Smooth muscle cell (in vitro differentiated cells): ENCODE measurements at regions not wholly inside any gene's neighbourhood (a gene's known extent, or its start where the extent isn't known, plus 50 kb on each side); places are given as distances from the start of the nearest gene placed in this dataset.

Experiments used
- DNase-seq: peaks from one replicate; lab custom pipeline; 2025; ENCODE audit not compliant: unreplicated experiment; lab: John Stamatoyannopoulos, UW
- H2AFZ ChIP-seq: fragments of 200-600 bp; sonication (generic); 2 replicates; pipeline ENCODE4 v1.6.0; 2016; ENCODE audit warnings: antibody characterized with exemption, low read depth, mild to moderate bottlenecking
- H3F3A ChIP-seq: fragments of 200-600 bp; sonication (generic); 2 replicates; pipeline ENCODE4 v1.6.0; 2017; ENCODE audit warnings: antibody characterized with exemption, low read depth
- H3K27ac ChIP-seq: fragments of 200-600 bp; sonication (generic); 2 replicates; pipeline ENCODE4 v1.5.1; 2016; ENCODE audit warnings: low read depth, mild to moderate bottlenecking
- H3K27me3 ChIP-seq: fragments of 200-600 bp; sonication (generic); 2 replicates; pipeline ENCODE4 v1.6.1; 2016; ENCODE audit warnings: low read depth, mild to moderate bottlenecking
- H3K36me3 ChIP-seq: fragments of 200-600 bp; sonication (generic); 2 replicates; pipeline ENCODE4 v1.5.1; 2016; ENCODE audit warnings: low read depth
- H3K4me1 ChIP-seq: fragments of 200-600 bp; sonication (generic); 2 replicates; pipeline ENCODE4 v1.5.1; 2016; ENCODE audit warnings: low read depth
- H3K4me2 ChIP-seq: fragments of 200-600 bp; sonication (generic); 2 replicates; pipeline ENCODE4 v1.6.0; 2016; ENCODE audit warnings: mild to moderate bottlenecking
- H3K4me3 ChIP-seq: fragments of 200-600 bp; sonication (generic); 2 replicates; pipeline ENCODE4 v1.5.1; 2016; ENCODE audit warnings: mild to moderate bottlenecking
- H3K79me2 ChIP-seq: fragments of 200-600 bp; sonication (generic); 2 replicates; pipeline ENCODE4 v1.6.0; 2016; ENCODE audit warnings: low read depth, mild to moderate bottlenecking
- H3K9ac ChIP-seq: fragments of 200-600 bp; sonication (generic); 2 replicates; pipeline ENCODE4 v1.6.0; 2016; ENCODE audit warnings: low read depth
- H3K9me3 ChIP-seq: fragments of 200-600 bp; sonication (generic); replicated peaks from 2 replicates; pipeline ENCODE4 v1.5.1; 2016; ENCODE audit warnings: low read depth
- H4K20me1 ChIP-seq: fragments of 200-600 bp; sonication (generic); 2 replicates; pipeline ENCODE4 v1.6.0; 2016; ENCODE audit warnings: low read depth
- CTCF ChIP-seq: fragments of 200-600 bp; sonication (generic); IDR thresholded peaks from 2 replicates; pipeline ENCODE4 v1.5.1; 2017; ENCODE audit warnings: borderline replicate concordance, mild to moderate bottlenecking, antibody characterized with exemption; ENCODE audit not compliant: insufficient read depth, poor library complexity, severe bottlenecking
- WGBS: methylation state at CpG from one replicate; pipeline ENCODE4 v1.1.7; 2016; ENCODE audit warnings: low lambda C conversion rate; 5-methylcytosine and 5-hydroxymethylcytosine counted together

- H3K9me3 ChIP-seq = no peaks in the 10 kb centered on the region
- no peak overlapping the region for H2AFZ ChIP-seq
- no peak for DNase-seq
- no peak overlapping the region for H3K4me2 ChIP-seq
- H3K36me3 ChIP-seq = no peaks in the 10 kb centered on the region
- no peaks in the 10 kb centered on the region for H3K4me1 ChIP-seq
- TF ChIP-seq CTCF = no peak
- no peaks in the 10 kb centered on the region for H3K79me2 ChIP-seq
- no peak overlapping the region for H3K9ac ChIP-seq
- H3K27ac ChIP-seq = no peak overlapping the region
- H3K27me3 ChIP-seq = no peaks in the 10 kb centered on the region
- H3F3A ChIP-seq = no peaks in the 10 kb centered on the region
- 73% methylated on average over 2 of the region's 2 CpGs for WGBS
- no peaks in the 10 kb centered on the region for H4K20me1 ChIP-seq
- no peak overlapping the region for H3K4me3 ChIP-seq
These were observed 61.9 kb upstream of the GPBP1 start for GRCh38 chr5:57111993-57112392.

DNA sequence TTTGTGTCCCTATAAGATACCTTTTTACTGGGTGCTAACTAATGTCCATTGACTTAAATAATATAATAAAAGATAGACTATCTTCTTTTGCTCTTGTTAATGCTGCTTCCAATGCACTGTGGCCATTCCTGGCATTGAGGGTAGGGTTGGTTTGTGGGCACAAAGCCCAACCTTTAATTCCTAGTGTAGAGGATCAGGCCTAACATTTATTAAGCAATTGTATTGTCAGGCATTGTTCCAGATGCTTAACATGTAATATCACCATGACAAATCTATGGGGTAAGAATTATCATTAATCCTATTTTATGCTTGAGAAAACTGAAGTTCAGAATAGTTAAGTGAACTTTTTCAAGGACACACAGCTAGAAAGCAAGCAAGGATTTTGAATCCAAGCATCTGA, 60.4 kb upstream of the GPBP1 start:
- Histone ChIP-seq H3K9me3 (no peaks in the 10 kb centered on the region), H3K4me1 (no peaks in the 10 kb centered on the region), H4K20me1 (no peaks in the 10 kb centered on the region), H2AFZ (no peak overlapping the region), H3K9ac (no peak overlapping the region), H3K4me3 (no peak overlapping the region), H3K27me3 (no peaks in the 10 kb centered on the region), H3F3A (no peaks in the 10 kb centered on the region), H3K4me2 (no peak overlapping the region), H3K27ac (no peak overlapping the region), H3K79me2 (no peaks in the 10 kb centered on the region), H3K36me3 (no peaks in the 10 kb centered on the region)
- no peak for DNase-seq
- TF ChIP-seq CTCF = no peak

DNA sequence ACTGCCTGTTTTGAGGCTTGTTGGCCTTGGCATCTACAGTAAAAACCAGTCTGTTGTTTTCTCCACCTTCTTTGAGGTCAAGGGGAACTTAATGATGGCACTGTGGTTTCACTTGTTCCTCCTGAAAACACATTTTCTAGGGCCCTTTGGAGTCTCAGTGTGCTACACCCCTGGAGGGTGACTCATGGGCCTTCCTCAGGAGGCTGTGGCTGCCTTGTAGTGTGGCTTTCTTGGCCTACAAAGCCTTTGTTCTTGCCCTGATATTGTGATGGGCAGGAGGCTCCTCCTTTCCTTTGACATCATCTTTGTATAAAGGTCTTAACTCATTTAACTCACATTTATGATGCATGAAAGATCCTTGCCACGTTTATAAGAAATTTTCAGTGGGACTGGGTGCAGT, 56.3 kb upstream of the GPBP1 start:
- no peak overlapping the region for H2AFZ ChIP-seq
- no peak for DNase-seq
- H3K9ac ChIP-seq = no peak overlapping the region
- 57% methylated on average over 1 of the region's 1 CpG for WGBS
- no peak overlapping the region for H3K4me3 ChIP-seq
- no peaks in the 10 kb centered on the region for H3K27me3 ChIP-seq
- H3K79me2 ChIP-seq = no peaks in the 10 kb centered on the region
- H3K36me3 ChIP-seq = no peaks in the 10 kb centered on the region
- no peaks in the 10 kb centered on the region for H4K20me1 ChIP-seq
- H3K4me1 ChIP-seq = no peaks in the 10 kb centered on the region
- no peaks in the 10 kb centered on the region for H3K9me3 ChIP-seq
- no peak overlapping the region for H3K27ac ChIP-seq
- no peaks in the 10 kb centered on the region for H3F3A ChIP-seq
- TF ChIP-seq CTCF = no peak
- H3K4me2 ChIP-seq = no peak overlapping the region

- H3K9me3 ChIP-seq = no peaks in the 10 kb centered on the region
- no peak overlapping the region for H3K4me2 ChIP-seq
- WGBS = 98% methylated on average over 3 of the region's 3 CpGs
- no peak for TF ChIP-seq CTCF
- no peaks in the 10 kb centered on the region for H3K79me2 ChIP-seq
- H3K4me3 ChIP-seq = no peak overlapping the region
- no peaks in the 10 kb centered on the region for H3K4me1 ChIP-seq
- no peak overlapping the region for H3K9ac ChIP-seq
- DNase-seq = no peak
- H3K27me3 ChIP-seq = no peaks in the 10 kb centered on the region
- no peaks in the 10 kb centered on the region for H4K20me1 ChIP-seq
- no peak overlapping the region for H2AFZ ChIP-seq
- no peak overlapping the region for H3K27ac ChIP-seq
- no peaks in the 10 kb centered on the region for H3K36me3 ChIP-seq
- H3F3A ChIP-seq = no peaks in the 10 kb centered on the region
These were observed 54.8 kb upstream of the GPBP1 start for GRCh38 chr5:57119031-57119430.
